Upper lobe of left lung (tissue), 4 donors: ENCODE measurements at regions not wholly inside any gene's neighbourhood (a gene's known extent, or its start where the extent isn't known, plus 50 kb on each side); places are given as distances from the start of the nearest gene placed in this dataset.

Experiments used
- CTCF ChIP-seq, 6 experiments: fragments of 450-650 bp in 4 of 6; fragments of 200-600 bp in 2 of 6; sonication (generic) in 2 of 6; IDR thresholded peaks; one replicate each; pipeline ENCODE4 v1.5.1; 2016 to 2019; ENCODE audit warnings: antibody characterized with exemption in 6 of 6
- EP300 ChIP-seq, 4 donors: sonication (generic); formaldehyde crosslinking; IDR thresholded peaks; one replicate each; pipeline ENCODE4 v1.5.1; 2017; ENCODE audit warnings: antibody characterized with exemption in 4 of 4, control low read depth in 2 of 4
- POLR2A ChIP-seq, 4 donors: fragments of 450-650 bp; IDR thresholded peaks; one replicate each; pipeline ENCODE4 v1.5.1; 2016 to 2017; ENCODE audit warnings: antibody characterized with exemption in 4 of 4, mild to moderate bottlenecking in 2 of 4

- TF ChIP-seq CTCF (IDR thresholded peaks at IDR 0.05), result no peak
- TF ChIP-seq POLR2A (IDR thresholded peaks at IDR 0.05), result no peak
- no peak for TF ChIP-seq EP300 (IDR thresholded peaks at IDR 0.05)
Observed at GRCh38 chr6:94041945-94042709, 622.8 kb upstream of the EPHA7 start.
